HG02759 (cell line): ENCODE measurements at regions not wholly inside any gene's neighbourhood (a gene's known extent, or its start where the extent isn't known, plus 50 kb on each side); places are given as distances from the start of the nearest gene placed in this dataset.

Experiments used
- ATAC-seq: cut with Tn5 transposase; IDR thresholded peaks from one replicate; pipeline ENCODE4 v1.9.1; 2021; ENCODE audit warnings: mild to moderate bottlenecking, moderate library complexity; ENCODE audit not compliant: unreplicated experiment

GRCh38 chr18:43635397-43635796 lies 358.1 kb upstream of the SYT4 start:
- no peak for ATAC-seq

- no peak for ATAC-seq
These were observed 365.5 kb upstream of the SYT4 start for GRCh38 chr18:43642727-43643330.

- ATAC-seq, result no peak
These were observed 370.7 kb upstream of the SYT4 start for GRCh38 chr18:43648002-43648401.

GRCh38 chr18:43649649-43650357 lies 372.5 kb upstream of the SYT4 start:
- ATAC-seq, result no peak

- no peak for ATAC-seq
These were observed 373.1 kb upstream of the SYT4 start for GRCh38 chr18:43650426-43650825.

- no peak for ATAC-seq
These were observed 373.8 kb upstream of the SYT4 start for GRCh38 chr18:43651057-43651456.

- ATAC-seq, result no peak
These were observed 379.3 kb upstream of the SYT4 start for GRCh38 chr18:43656547-43656946.

- peak; percentile 82 for ATAC-seq
These were observed 384.3 kb upstream of the SYT4 start for GRCh38 chr18:43661570-43661969.

- no peak for ATAC-seq
These were observed 385.4 kb upstream of the SYT4 start for GRCh38 chr18:43662657-43663056.

GRCh38 chr18:43663159-43663558 lies 385.9 kb upstream of the SYT4 start:
- ATAC-seq, result no peak

GRCh38 chr18:43664487-43665008 lies 387.3 kb upstream of the SYT4 start:
- ATAC-seq, result no peak

GRCh38 chr18:43665105-43665788 lies 388.0 kb upstream of the SYT4 start:
- ATAC-seq, result no peak

- ATAC-seq, result no peak
These were observed 391.6 kb upstream of the SYT4 start for GRCh38 chr18:43668866-43669265.

GRCh38 chr18:43671431-43671830 lies 394.1 kb upstream of the SYT4 start:
- no peak for ATAC-seq

- ATAC-seq, result no peak
These were observed 402.8 kb upstream of the SYT4 start for GRCh38 chr18:43680096-43680495.

GRCh38 chr18:43681661-43682060 lies 404.4 kb upstream of the SYT4 start:
- no peak for ATAC-seq

GRCh38 chr18:43682196-43682595 lies 404.9 kb upstream of the SYT4 start:
- ATAC-seq, result no peak

GRCh38 chr18:43686709-43687108 lies 409.4 kb upstream of the SYT4 start:
- no peak for ATAC-seq

GRCh38 chr18:43692099-43692690 lies 414.9 kb upstream of the SYT4 start:
- no peak for ATAC-seq

GRCh38 chr18:43702399-43702798 lies 425.1 kb upstream of the SYT4 start:
- no peak for ATAC-seq

GRCh38 chr18:43703050-43703449 lies 425.8 kb upstream of the SYT4 start:
- ATAC-seq, result no peak

GRCh38 chr18:43705850-43706249 lies 428.6 kb upstream of the SYT4 start:
- no peak for ATAC-seq
